Trophoblast cell (in vitro differentiated cells and primary cell): ENCODE measurements at regions not wholly inside any gene's neighbourhood (a gene's known extent, or its start where the extent isn't known, plus 50 kb on each side); places are given as distances from the start of the nearest gene placed in this dataset.

Experiments
- DNase-seq, 2 donors: peaks; one replicate each; pipeline ENCODE4 v3.0.0-alpha.2; 2016
- H2AFZ ChIP-seq: 2 replicates; pipeline ENCODE4 v1.6.1; 2013; ENCODE audit warnings: low read length, moderate library complexity, mild to moderate bottlenecking; ENCODE audit not compliant: insufficient read depth, poor library complexity
- H2AK5ac ChIP-seq: 2 replicates; pipeline ENCODE4 v1.6.1; 2013; ENCODE audit warnings: mild to moderate bottlenecking, low read length
- H2BK120ac ChIP-seq: 2 replicates; pipeline ENCODE4 v1.6.1; 2013; ENCODE audit warnings: low read length, mild to moderate bottlenecking, moderate library complexity; ENCODE audit not compliant: insufficient read depth, poor library complexity
- H2BK12ac ChIP-seq: 2 replicates; pipeline ENCODE4 v1.6.1; 2013; ENCODE audit warnings: mild to moderate bottlenecking, low read length, moderate library complexity
- H2BK5ac ChIP-seq: 2 replicates; pipeline ENCODE4 v1.6.1; 2013; ENCODE audit warnings: low read length, low read depth, moderate library complexity, mild to moderate bottlenecking; ENCODE audit not compliant: poor library complexity
- H3K14ac ChIP-seq: 2 replicates; pipeline ENCODE4 v1.6.1; 2013; ENCODE audit warnings: mild to moderate bottlenecking, low read length
- H3K18ac ChIP-seq: 2 replicates; pipeline ENCODE4 v1.6.1; 2013; ENCODE audit warnings: mild to moderate bottlenecking, low read length
- H3K23ac ChIP-seq: 2 replicates; pipeline ENCODE4 v1.6.1; 2013; ENCODE audit warnings: low read length
- H3K27ac ChIP-seq: 2 replicates; pipeline ENCODE4 v1.5.1; 2013; ENCODE audit warnings: low read depth, mild to moderate bottlenecking, inconsistent platforms, low read length, moderate library complexity
- H3K27me3 ChIP-seq: 2 replicates; pipeline ENCODE4 v1.6.1; 2013; ENCODE audit warnings: inconsistent platforms, mild to moderate bottlenecking, low read length, moderate library complexity; ENCODE audit not compliant: insufficient read depth
- H3K36me3 ChIP-seq, 2 experiments: 1 replicate in 1 of 2; 2 replicates in 1 of 2; pipeline ENCODE4 v1.6.1; 2013; ENCODE audit warnings: low read length in 2 of 2, mild to moderate bottlenecking in 2 of 2, moderate library complexity in 1 of 2; ENCODE audit not compliant: insufficient read depth in 2 of 2, control insufficient read depth in 1 of 2
- H3K4ac ChIP-seq: 2 replicates; pipeline ENCODE4 v1.6.1; 2013; ENCODE audit warnings: low read depth, mild to moderate bottlenecking, low read length, moderate library complexity
- H3K4me1 ChIP-seq, 2 experiments: 1 replicate in 1 of 2; 2 replicates in 1 of 2; pipeline ENCODE4 v1.6.1; 2013; ENCODE audit warnings: low read length in 2 of 2, mild to moderate bottlenecking in 2 of 2, moderate library complexity in 1 of 2; ENCODE audit not compliant: insufficient read depth in 2 of 2, control insufficient read depth in 1 of 2
- H3K4me2 ChIP-seq: 2 replicates; pipeline ENCODE4 v1.6.1; 2013; ENCODE audit warnings: inconsistent platforms, mild to moderate bottlenecking, low read length, moderate library complexity
- H3K4me3 ChIP-seq: 2 replicates; pipeline ENCODE4 v1.5.1; 2013; ENCODE audit warnings: mild to moderate bottlenecking, low read depth, low read length, inconsistent platforms
- H3K79me1 ChIP-seq: one replicate; pipeline ENCODE4 v1.6.1; 2013; ENCODE audit warnings: low read length
- H3K79me2 ChIP-seq: 2 replicates; pipeline ENCODE4 v1.6.1; 2013; ENCODE audit warnings: low read length, mild to moderate bottlenecking; ENCODE audit not compliant: control insufficient read depth, insufficient read depth, poor library complexity
- H3K9ac ChIP-seq: 2 replicates; pipeline ENCODE4 v1.6.1; 2013; ENCODE audit warnings: mild to moderate bottlenecking, low read length
- H3K9me3 ChIP-seq: 2 replicates; pipeline ENCODE4 v1.6.1; 2013; ENCODE audit warnings: low read depth, mild to moderate bottlenecking, control low read depth, inconsistent platforms, low read length; ENCODE audit not compliant: insufficient read depth
- H4K12ac ChIP-seq: 2 replicates; pipeline ENCODE4 v1.6.1; 2013; ENCODE audit warnings: low read depth, mild to moderate bottlenecking, low read length, moderate library complexity
- H4K8ac ChIP-seq: 2 replicates; pipeline ENCODE4 v1.6.1; 2013; ENCODE audit warnings: low read depth, mild to moderate bottlenecking, low read length, moderate library complexity
- H4K91ac ChIP-seq: one replicate; pipeline ENCODE4 v1.6.1; 2013; ENCODE audit warnings: low read depth, mild to moderate bottlenecking, low read length, moderate library complexity
- WGBS: extraction: QIAGEN DNeasy Blood & Tissue Kit; methylation state at CpG from one replicate; pipeline ENCODE4 v1.1.7; 2013; ENCODE audit warnings: missing lambda C conversion rate; ENCODE audit not compliant: insufficient read length, insufficient coverage; ENCODE audit errors: extremely low coverage; 5-methylcytosine and 5-hydroxymethylcytosine counted together

- DNase-seq, result no peak
- H2AK5ac ChIP-seq, result no peak overlapping the region
- no peak overlapping the region for H3K23ac ChIP-seq
- H3K36me3 ChIP-seq, result no peaks in the 10 kb centered on the region
- no peak overlapping the region for H2BK12ac ChIP-seq
- no CpG with 5 or more reads among the region's 2 CpGs for WGBS
- H2AFZ ChIP-seq, result no peak overlapping the region
- H3K18ac ChIP-seq, result no peak overlapping the region
- no peaks in the 10 kb centered on the region for H3K79me2 ChIP-seq
- no peaks in the 10 kb centered on the region for H3K9me3 ChIP-seq
- no peak overlapping the region for H3K4ac ChIP-seq
- no peaks in the 10 kb centered on the region for H3K79me1 ChIP-seq
- no peak overlapping the region for H4K8ac ChIP-seq
- no peaks in the 10 kb centered on the region for H3K4me1 ChIP-seq
- H3K14ac ChIP-seq, result no peak overlapping the region
- no peak overlapping the region for H3K27ac ChIP-seq
- H3K4me3 ChIP-seq, result no peak overlapping the region
- no peak overlapping the region for H3K9ac ChIP-seq
- H4K91ac ChIP-seq, result no peak overlapping the region
- no peaks in the 10 kb centered on the region for H3K27me3 ChIP-seq
- no peak overlapping the region for H2BK5ac ChIP-seq
- no peak overlapping the region for H3K4me2 ChIP-seq
- no peak overlapping the region for H2BK120ac ChIP-seq
- no peak overlapping the region for H4K12ac ChIP-seq
Measured at GRCh38 chr2:157061799-157062198, 195.7 kb upstream of the GALNT5 start.

GRCh38 chr2:157067562-157067961 lies 189.9 kb upstream of the GALNT5 start:
- Histone ChIP-seq H3K23ac (no peak overlapping the region), H3K79me1 (no peaks in the 10 kb centered on the region), H4K12ac (no peak overlapping the region), H3K9me3 (no peaks in the 10 kb centered on the region), H3K4me2 (no peak overlapping the region), H3K9ac (no peak overlapping the region), H3K27ac (no peak overlapping the region), H2BK5ac (no peak overlapping the region), H2BK12ac (no peak overlapping the region), H2BK120ac (no peak overlapping the region), H3K4ac (no peak overlapping the region), H3K27me3 (no peaks in the 10 kb centered on the region), H3K4me3 (no peak overlapping the region), H3K18ac (no peak overlapping the region), H3K4me1 (no peaks in the 10 kb centered on the region), H2AK5ac (no peak overlapping the region), H3K14ac (no peak overlapping the region), H3K79me2 (no peaks in the 10 kb centered on the region), H4K8ac (no peak overlapping the region), H2AFZ (no peak overlapping the region), H4K91ac (no peak overlapping the region), H3K36me3 (no peaks in the 10 kb centered on the region)
- no CpG with 5 or more reads among the region's 2 CpGs for WGBS
- no peak for DNase-seq

GRCh38 chr2:157068237-157068636 lies 189.3 kb upstream of the GALNT5 start:
- Histone ChIP-seq H3K79me2 (no peaks in the 10 kb centered on the region), H2AK5ac (no peak overlapping the region), H3K79me1 (no peaks in the 10 kb centered on the region), H4K8ac (no peak overlapping the region), H3K36me3 (no peaks in the 10 kb centered on the region), H3K27me3 (no peaks in the 10 kb centered on the region), H3K9ac (no peak overlapping the region), H3K4ac (no peak overlapping the region), H3K9me3 (no peaks in the 10 kb centered on the region), H2AFZ (no peak overlapping the region), H2BK12ac (no peak overlapping the region), H2BK120ac (no peak overlapping the region), H3K27ac (no peak overlapping the region), H3K18ac (no peak overlapping the region), H3K4me1 (no peaks in the 10 kb centered on the region), H4K91ac (no peak overlapping the region), H2BK5ac (no peak overlapping the region), H3K14ac (no peak overlapping the region), H3K4me3 (no peak overlapping the region), H4K12ac (no peak overlapping the region), H3K4me2 (no peak overlapping the region), H3K23ac (no peak overlapping the region)
- WGBS, result no CpG with 5 or more reads among the region's 1 CpG
- DNase-seq, result no peak

- H3K14ac ChIP-seq, result no peak overlapping the region
- no peak overlapping the region for H2AK5ac ChIP-seq
- no peak overlapping the region for H2AFZ ChIP-seq
- no peak for DNase-seq
- H3K4me1 ChIP-seq, result no peaks in the 10 kb centered on the region
- no peak overlapping the region for H3K27ac ChIP-seq
- H3K9ac ChIP-seq, result no peak overlapping the region
- H4K8ac ChIP-seq, result no peak overlapping the region
- H3K27me3 ChIP-seq, result no peaks in the 10 kb centered on the region
- H3K23ac ChIP-seq, result no peak overlapping the region
- no peaks in the 10 kb centered on the region for H3K79me2 ChIP-seq
- no peaks in the 10 kb centered on the region for H3K36me3 ChIP-seq
- H4K91ac ChIP-seq, result no peak overlapping the region
- no peak overlapping the region for H4K12ac ChIP-seq
- no peak overlapping the region for H2BK120ac ChIP-seq
- no peak overlapping the region for H2BK5ac ChIP-seq
- H3K4me2 ChIP-seq, result no peak overlapping the region
- no peak overlapping the region for H3K4me3 ChIP-seq
- no peaks in the 10 kb centered on the region for H3K9me3 ChIP-seq
- no peak overlapping the region for H2BK12ac ChIP-seq
- H3K4ac ChIP-seq, result no peak overlapping the region
- no peaks in the 10 kb centered on the region for H3K79me1 ChIP-seq
- no peak overlapping the region for H3K18ac ChIP-seq
- WGBS, result no CpG with 5 or more reads among the region's 2 CpGs
Measured at GRCh38 chr2:157075924-157076323, 181.6 kb upstream of the GALNT5 start.
